ENCODE measurements at regions not wholly inside any gene's neighbourhood (a gene's known extent, or its start where the extent isn't known, plus 50 kb on each side); places are given as distances from the start of the nearest gene placed in this dataset.

DNA sequence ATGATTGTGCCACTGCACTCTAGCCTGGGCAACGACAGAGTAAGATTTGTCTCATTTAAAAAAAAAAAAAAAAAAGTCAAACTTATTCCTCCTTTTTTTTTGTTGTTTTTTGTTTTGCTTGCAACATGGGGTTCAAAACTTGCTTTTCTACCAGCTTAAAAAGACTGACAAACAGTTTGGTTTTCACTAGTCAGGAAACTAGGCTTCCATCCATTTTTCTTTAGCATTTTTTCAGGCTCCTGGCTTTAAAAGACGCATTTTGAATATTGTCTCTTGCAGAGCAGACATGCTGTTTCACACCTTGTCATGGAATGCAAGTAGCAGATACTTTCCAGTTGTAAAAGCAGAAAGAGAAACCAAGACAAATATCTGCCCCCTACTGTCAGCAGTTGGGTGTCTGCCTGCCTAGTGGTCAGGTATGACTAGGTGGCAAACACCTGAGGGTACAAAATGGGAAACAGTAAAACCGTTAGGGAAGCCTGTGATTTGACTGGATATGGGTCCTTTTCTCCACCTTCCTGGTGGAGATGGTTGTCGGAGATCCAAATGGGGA lies 139.9 kb downstream of the CCDC71L start:
- H3K4me1 ChIP-seq (ENCODE audit: insufficient read depth): no peaks in the 10 kb centered on the region
- H3K9me3 ChIP-seq: no peaks in the 10 kb centered on the region
- no peak for DNase-seq
- H3K27me3 ChIP-seq: no peaks in the 10 kb centered on the region
- no peak overlapping the region for H3K4me3 ChIP-seq
- no peak overlapping the region for H3K27ac ChIP-seq
- TF ChIP-seq EP300 (IDR thresholded peaks at IDR 0.05): no peak
- TF ChIP-seq, protein P1, sequence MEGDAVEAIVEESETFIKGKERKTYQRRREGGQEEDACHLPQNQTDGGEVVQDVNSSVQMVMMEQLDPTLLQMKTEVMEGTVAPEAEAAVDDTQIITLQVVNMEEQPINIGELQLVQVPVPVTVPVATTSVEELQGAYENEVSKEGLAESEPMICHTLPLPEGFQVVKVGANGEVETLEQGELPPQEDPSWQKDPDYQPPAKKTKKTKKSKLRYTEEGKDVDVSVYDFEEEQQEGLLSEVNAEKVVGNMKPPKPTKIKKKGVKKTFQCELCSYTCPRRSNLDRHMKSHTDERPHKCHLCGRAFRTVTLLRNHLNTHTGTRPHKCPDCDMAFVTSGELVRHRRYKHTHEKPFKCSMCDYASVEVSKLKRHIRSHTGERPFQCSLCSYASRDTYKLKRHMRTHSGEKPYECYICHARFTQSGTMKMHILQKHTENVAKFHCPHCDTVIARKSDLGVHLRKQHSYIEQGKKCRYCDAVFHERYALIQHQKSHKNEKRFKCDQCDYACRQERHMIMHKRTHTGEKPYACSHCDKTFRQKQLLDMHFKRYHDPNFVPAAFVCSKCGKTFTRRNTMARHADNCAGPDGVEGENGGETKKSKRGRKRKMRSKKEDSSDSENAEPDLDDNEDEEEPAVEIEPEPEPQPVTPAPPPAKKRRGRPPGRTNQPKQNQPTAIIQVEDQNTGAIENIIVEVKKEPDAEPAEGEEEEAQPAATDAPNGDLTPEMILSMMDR (IDR thresholded peaks at IDR 0.05): no peak
- no peak for TF ChIP-seq POLR2A (IDR thresholded peaks at IDR 0.05)
- intact Hi-C loops (cut with DNase I): no loop called here
- WGBS, 3 donors: 69 to 73% (median 70%) methylated on average over 4 of the region's 4 CpGs
- no peaks in the 10 kb centered on the region for H3K36me3 ChIP-seq

DNA sequence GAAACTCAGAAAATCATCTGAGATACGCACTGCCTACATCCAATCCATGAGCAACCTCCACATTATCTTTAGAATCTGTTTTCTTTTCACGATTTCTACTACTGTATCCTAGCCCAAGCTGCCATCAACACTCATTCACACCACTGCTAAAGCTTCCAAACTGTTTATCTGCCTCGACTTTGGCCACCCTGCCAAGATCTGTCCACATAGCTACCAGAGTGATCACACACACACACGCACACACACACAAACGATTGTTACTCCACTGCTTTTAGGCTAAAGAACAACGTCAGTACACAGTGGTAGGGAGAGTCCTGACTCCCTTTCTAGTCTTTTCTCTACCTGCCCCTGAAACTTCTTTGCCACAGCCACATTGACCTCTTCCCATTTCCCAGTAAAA lies 142.0 kb downstream of the CCDC71L start:
- Histone ChIP-seq H3K4me3 (no peak overlapping the region), H3K27ac (no peak overlapping the region), H3K4me1 (ENCODE audit: insufficient read depth) (no peaks in the 10 kb centered on the region), H3K9me3 (no peaks in the 10 kb centered on the region), H3K27me3 (no peaks in the 10 kb centered on the region), H3K36me3 (no peaks in the 10 kb centered on the region)
- WGBS, 3 donors: 67 to 75% (median 74%) methylated on average over 6 of the region's 6 CpGs
- TF ChIP-seq EP300 (IDR thresholded peaks at IDR 0.05): no peak
- TF ChIP-seq, protein P1 (IDR thresholded peaks at IDR 0.05): no peak
- no peak for TF ChIP-seq POLR2A (IDR thresholded peaks at IDR 0.05)
- intact Hi-C loops (cut with DNase I): no loop called here
- DNase-seq: no peak

DNA sequence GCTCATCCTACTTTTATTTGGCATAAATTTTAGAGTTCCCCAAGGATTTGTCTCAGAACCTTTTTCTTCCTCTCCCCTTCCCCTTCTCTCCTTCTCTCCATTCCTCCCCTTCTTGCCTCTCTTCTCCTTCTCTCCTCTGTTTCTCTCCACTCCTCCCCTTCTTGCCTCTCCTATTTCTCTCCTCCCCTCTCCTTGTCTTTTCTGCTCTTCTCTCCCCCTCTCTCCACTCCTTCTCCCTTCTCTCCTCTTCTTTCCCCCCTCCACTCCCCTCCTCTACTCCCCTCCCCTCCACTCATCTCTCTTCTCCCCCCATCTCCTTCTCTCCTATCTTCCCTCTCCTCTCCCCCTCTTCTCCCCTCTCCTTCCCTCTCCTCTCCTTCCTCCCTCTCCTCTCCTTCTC lies 142.7 kb downstream of the CCDC71L start:
- H3K27me3 ChIP-seq: no peaks in the 10 kb centered on the region
- no peak for DNase-seq
- no peak overlapping the region for H3K27ac ChIP-seq
- TF ChIP-seq EP300 (IDR thresholded peaks at IDR 0.05): no peak
- no peak for TF ChIP-seq POLR2A (IDR thresholded peaks at IDR 0.05)
- TF ChIP-seq, protein P1 (IDR thresholded peaks at IDR 0.05): no peak
- H3K4me1 ChIP-seq (ENCODE audit: insufficient read depth): no peaks in the 10 kb centered on the region
- intact Hi-C loops (cut with DNase I): no loop called here
- H3K36me3 ChIP-seq: no peaks in the 10 kb centered on the region
- no peaks in the 10 kb centered on the region for H3K9me3 ChIP-seq
- no peak overlapping the region for H3K4me3 ChIP-seq

DNA sequence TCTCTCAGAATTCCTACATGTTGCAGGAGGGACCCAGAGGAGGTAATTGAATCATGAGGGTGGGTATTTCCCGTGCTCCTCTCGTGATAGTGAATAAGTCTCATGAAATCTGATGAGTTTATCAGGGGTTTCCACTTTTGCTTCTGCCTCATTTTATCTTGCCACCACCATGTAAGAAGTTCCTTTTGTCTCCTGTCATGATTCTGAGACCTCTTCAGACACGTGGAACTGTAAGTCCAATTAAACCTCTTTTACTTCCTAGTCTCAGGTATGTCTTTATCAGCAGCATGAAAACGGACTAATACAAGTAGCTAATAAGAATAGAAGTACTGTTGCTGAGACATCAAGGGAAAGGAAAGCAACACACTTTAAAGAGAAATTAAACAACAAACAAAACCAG lies 143.4 kb downstream of the CCDC71L start:
- Histone ChIP-seq H3K27me3 (no peaks in the 10 kb centered on the region), H3K27ac (no peak overlapping the region), H3K9me3 (no peaks in the 10 kb centered on the region), H3K4me1 (ENCODE audit: insufficient read depth) (no peaks in the 10 kb centered on the region), H3K4me3 (no peak overlapping the region), H3K36me3 (no peaks in the 10 kb centered on the region)
- WGBS, 3 donors: 71 to 81% (median 71%) methylated on average over 4 of the region's 4 CpGs
- DNase-seq: no peak
- TF ChIP-seq, protein P1 (IDR thresholded peaks at IDR 0.05): no peak
- TF ChIP-seq EP300 (IDR thresholded peaks at IDR 0.05) (no peak), POLR2A (IDR thresholded peaks at IDR 0.05) (no peak)
- intact Hi-C loops (cut with DNase I): no loop called here
